Hematopoietic multipotent progenitor cell treated with erythropoietin and hydrocortisone succinate and interleukin-3 and kit ligand, for 8 days (in vitro differentiated cells): ENCODE measurements at regions not wholly inside any gene's neighbourhood (a gene's known extent, or its start where the extent isn't known, plus 50 kb on each side); places are given as distances from the start of the nearest gene placed in this dataset.

Experiments used
- DNase-seq: peaks from one replicate; pipeline ENCODE4 v3.0.0-alpha.2; 2015

DNA sequence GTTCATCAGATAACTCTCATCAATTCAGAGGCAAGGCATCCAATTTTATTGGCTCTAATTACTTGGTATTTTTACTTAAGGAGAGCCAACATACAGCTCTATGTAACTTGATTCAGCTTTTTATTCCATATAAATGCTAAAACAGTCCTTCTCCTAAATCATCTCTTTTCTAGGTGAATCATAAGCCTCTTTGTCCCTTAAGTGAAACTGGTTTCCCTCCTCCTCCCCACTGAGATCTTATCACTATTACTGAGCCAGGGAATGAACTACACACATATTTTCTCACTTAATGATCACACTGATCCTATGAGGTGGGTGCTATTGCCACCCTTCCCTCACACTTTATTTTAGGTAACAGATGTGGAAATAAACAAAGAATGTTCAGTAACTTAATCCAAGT is 1143.8 kb downstream of the MAT2B start:
- DNase-seq: no peak

DNA sequence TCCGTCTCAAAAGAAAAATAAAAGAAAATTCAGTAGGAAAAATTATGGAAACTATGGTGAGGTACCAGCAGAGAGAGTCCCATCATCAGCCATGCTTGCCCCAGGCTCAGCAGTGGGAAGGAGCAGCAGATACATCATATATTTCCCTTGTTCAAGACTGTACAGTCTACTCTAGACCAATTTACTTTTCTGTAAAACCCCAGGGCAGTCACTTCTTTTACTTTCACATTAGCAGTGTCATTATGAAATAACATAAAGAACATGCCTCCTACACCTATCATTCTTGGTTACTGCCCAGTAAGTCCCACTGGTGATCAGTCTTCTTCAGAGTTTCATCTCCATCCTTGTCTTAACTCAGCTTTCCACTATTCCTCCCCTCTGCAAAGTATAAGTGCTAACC is 1145.0 kb downstream of the MAT2B start:
- DNase-seq: no peak

DNA sequence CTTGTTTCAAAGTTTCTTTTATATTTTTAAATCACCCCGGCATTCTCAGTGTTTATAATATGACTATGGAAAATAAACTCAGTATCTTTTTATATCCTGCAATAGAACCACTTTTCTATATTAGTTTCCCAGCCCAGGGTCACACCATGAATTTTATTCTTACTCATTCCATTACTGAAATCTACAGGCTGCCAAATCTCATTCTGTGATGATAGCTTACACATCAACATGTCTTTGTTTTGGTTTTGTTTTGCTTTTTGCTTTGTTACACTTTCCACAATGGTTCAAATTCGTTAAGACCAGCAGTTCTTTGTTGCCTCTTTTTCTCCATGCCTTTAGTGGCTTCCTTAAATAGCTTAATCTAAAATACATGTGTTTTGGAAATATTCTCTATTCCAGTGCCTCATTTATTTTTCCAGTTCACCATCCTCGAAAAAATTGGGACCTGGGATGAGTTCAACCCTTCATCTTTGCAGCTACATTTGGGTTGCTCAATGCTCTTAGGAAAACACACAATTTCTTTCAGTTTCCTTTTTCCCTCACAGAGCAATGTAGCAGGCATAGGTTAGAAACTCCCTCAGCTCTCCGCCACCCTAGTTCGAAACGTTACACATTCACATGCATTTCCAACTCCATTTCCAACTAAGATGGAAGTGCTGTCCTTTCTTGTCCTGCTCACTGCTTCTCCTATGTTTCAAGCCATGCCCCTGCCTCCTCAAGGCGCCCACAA is 1146.3 kb downstream of the MAT2B start:
- DNase-seq: no peak

DNA sequence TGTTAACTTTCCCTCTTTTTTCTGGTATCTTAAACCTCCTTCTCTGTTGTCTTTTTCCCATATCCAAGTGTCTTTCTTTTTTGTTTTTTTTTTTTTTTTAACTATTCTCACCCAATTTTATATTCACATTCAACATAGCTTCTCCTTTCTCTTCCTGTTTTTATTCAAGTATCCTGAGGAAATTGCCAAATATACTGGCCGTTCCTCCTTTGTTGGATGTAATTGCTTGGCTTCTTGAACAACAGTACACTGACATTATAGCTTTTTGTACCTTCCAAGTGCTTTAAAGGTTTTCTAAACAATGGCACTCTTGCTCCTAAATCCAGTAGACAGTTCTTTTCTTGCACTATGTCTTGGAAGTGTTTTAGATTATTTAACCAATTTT is 1146.8 kb downstream of the MAT2B start:
- DNase-seq: no peak

DNA sequence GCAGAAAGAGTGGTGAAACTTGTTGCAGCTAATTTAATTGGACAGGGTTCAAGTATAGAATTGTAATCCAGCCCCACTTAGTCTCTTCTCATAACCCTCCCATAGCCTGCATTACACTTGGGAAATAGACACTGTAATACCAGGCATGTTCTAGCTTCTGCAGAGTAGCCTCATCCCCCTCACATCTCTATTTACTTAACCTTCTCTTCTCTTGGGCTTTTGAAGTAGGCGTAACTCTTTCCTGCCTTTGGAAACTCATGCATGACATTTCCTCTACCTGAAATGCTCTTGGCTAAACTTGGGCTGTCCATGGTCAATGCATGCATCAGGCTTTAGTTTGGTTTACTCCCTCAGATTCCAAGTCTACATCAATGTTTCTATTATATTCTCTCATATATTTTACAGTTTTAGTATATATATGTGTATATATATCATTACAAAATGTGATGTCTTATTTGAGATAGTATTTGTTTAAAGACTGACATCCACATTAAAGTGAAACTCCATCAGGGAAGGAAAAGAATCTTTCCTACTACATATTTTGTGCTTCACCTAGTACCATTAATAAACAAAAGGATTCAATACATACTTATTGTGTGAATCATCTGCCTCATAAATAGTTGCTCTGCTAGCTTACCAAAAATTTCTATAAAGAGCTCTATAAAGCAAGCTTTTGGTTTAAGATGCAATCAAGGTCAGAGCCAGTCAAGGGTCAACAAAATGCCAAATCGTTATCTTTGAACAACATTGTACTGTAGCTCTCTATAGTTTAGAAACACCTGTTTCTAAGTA is 1158.0 kb downstream of the MAT2B start:
- DNase-seq: no peak

DNA sequence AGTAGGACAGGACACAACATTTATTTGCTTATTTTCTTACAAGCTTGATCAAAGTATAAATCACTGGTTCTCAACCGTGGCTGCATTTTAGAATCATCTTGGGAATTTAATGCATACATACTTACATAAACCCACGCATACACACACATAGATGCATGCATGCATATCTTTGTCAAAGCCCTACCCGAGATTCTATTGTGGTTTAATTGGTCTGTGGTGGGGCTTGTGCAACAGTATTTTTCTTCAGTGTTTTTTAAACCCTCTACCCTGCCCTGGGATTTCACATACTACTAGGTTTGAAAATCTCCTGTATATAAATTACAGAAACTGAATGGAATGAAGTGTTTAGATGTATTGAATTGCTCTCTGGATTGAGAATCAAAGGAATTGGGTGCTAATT is 1166.2 kb downstream of the MAT2B start:
- DNase-seq: no peak

DNA sequence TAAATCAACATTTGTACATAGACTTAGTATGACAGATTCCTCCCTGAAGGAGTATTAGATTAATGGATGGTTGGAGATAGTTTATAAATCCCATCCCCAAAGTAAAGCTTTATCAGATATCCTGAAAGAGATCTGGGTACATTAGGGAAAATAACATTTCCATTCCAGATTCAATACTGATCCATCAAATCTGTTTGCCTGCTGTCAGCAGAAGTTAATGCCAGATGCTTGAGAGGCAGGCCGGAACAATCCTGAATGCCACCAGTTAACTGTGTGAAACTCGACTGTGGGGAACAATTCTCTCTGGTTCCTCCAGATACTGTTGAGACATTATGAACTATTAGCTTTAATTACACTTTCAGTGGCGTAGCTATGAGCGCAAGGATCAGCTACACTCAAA is 1166.8 kb downstream of the MAT2B start:
- no peak for DNase-seq

DNA sequence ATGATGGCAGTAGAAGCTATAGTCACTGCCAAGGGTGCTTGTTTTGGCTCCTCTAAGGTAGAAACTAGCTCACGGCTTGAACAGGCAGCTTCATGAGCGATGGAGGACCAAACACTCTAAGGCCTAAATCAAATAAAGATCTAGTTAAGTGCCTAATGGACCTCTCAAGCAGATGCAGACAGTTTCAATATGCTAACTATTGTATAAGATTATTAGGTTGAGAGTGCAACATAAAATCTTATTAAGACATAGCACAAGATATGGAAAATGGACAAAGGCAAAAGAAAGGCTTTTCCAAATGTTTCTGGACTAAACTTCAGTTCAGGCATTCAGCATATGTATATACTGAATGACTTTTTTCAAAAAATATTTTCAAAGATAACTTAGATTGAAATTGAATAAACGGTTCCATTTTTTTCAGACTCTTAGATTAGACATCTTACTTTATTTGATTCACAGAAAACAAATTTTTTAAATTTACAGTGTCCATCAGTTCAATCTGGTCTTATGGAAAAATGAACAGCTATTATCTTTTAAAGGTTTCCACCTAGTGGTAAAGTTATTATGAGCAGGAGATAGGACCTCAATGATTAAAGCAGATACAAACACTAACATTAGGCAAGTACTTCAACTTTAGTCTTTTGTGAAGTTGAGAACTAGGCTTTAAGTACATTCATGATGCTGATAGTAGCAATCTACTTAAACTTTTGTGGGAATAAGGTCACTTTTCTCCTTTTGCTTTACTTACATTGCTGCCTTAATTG is 1167.7 kb downstream of the MAT2B start:
- no peak for DNase-seq

DNA sequence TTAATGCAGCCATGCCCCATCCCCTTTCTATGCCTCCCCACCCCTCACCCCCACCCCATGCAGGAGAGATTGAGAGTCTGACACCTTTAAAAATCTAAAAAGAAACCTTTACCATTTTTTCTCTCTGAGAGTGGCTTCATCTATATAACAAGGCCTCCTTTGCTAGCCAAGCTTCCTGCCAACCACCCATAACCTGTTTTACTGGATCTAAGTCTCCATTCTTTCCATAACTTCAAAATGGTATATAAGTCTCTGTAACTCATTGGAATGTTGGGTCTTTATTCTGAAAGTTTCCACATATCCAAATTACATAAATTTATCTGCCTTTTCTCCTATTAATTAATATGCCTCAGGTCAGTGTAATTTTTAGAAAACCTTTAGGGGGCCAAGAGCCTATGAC is 1174.0 kb downstream of the MAT2B start:
- no peak for DNase-seq

DNA sequence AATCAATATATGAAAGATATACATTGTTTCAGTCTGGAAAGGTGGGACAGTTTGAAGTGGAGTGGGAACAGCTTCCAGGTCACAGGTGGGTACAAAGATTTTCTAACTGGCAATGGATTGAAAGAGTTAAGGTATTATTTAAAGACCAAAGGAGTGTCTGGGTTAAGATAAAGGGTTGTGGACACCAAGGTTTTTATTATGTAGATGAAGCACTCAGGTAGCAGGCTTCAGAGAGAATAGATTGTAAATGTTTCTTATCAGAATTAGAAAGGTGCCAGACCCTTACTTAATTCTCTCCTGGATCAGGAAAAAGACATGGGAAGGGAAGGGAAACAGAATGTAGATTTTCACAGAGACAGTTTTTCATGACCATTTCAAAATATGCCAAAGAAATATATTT is 1174.8 kb downstream of the MAT2B start:
- DNase-seq: no peak

DNA sequence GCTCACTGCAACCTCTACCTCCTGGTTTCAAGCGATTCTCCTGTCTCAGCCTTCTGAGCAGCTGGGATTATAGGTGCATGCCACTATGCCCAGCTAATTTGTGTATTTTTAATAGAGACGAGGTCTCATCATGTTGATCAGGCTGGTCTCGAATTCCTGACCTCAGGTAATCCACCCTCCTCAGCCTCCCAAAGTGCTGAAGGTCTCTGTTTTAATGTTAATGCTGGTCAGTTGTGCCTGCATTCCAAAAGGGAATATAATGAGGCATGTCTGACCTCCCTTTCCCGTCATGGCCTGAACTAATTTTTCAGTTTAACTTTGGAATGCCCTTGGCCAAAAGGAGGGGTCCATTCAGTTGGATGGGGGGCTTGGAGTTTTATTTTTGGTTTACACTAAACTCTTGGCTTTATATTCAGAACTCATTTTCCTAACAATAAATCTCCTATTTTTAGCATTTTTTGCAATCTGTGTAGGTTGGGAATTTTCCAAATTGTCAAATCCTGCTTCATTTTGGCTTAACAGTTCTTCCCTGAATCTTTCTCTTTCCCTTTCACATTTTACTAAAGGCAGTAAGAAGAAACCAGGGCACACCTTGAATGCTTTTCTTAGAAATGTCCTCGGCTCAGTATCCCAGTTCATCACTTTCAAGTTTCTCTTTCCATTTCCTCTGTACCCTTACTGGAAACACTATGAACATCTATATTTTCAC is 1175.5 kb downstream of the MAT2B start:
- no peak for DNase-seq

DNA sequence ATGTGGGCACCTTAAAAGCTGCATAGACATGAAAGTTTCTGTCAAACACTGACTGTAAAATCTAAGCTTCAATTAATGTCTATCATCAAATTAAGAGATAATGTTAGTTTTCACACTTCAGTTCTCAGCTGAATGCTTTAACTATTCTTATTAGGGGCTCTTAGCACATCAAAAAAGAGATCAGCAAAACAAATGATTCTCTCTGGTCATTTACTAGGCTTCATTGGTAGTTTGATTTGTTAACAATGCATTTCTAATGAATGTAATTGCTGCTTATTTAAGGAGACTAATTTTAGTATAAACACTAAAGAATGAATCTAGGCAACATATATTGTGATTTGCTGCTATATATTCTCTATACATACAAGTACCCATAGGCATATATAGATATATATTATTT is 1182.0 kb downstream of the MAT2B start:
- no peak for DNase-seq

DNA sequence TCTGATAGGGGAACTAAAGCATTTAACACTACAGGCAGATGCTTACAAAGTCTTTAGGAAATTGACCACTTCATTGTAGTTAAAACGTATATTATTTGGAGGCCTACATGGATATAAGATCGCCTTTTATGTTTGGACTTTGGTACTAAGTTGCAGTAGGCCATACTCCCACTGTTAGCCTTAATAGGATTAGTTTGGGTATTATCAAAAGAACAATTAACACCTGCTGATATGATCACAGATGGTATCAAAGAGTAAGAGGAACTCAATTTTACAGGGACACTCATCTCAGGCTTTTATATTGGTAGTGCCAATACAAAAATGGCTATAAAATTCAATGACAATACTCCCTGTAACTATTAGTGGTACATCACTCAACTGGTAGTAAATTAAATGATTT is 1183.0 kb downstream of the MAT2B start:
- DNase-seq: no peak

DNA sequence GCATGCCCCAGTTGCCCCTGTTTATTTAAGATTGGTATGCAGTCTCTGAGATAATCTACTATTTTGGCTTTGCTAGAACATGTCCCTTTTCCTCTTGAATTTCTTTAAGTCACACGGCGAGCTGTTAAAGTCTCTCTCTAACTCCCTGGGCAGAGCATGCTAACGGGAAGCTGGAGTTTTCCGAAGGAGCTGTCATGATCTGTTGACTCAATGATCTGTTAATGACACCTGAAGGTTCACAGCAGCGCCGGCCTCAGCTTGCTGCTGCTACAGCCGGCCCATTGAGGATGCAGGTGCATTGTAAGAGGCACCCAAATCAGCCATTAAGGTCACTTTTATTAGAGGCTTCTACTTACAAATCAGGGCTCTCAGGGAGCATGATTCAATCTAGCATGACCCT is 1203.4 kb downstream of the MAT2B start:
- no peak for DNase-seq

DNA sequence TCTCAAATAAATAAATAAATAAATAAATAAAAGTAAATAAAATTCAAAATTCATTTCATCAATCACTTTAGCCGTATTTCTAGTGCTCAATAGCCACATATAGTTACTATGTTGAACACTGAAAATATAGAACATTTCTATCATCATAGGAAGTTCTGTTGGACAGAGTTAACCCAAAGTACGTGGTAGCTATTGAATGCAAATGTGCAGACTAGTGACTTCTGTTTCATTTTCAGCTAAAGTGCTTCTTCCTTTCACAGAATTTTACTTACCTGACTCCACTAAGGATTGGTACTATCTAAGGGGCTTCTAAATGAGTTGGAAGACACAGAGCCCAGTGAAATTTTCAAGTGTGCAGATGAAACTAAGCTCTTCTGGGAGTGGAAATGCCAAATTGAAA is 1208.3 kb downstream of the MAT2B start:
- DNase-seq: no peak

DNA sequence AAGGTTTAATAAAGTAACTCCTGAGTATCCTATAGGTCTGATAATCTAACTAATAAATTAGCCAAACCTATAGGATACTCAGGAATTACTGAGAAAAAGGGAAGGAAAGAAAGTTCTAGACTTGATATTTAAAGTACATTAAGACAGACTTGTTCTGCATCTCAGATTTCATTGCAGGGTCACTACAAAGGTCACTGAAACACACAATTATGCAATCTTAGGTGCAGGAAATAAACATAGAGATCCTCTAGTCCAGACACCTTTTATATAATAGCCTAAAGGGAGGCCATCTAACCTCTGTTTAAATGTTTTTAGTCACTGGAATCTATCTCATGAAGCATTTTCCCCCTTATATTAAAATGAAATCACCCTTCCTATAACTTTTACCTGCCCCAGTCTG is 1215.7 kb downstream of the MAT2B start:
- no peak for DNase-seq

DNA sequence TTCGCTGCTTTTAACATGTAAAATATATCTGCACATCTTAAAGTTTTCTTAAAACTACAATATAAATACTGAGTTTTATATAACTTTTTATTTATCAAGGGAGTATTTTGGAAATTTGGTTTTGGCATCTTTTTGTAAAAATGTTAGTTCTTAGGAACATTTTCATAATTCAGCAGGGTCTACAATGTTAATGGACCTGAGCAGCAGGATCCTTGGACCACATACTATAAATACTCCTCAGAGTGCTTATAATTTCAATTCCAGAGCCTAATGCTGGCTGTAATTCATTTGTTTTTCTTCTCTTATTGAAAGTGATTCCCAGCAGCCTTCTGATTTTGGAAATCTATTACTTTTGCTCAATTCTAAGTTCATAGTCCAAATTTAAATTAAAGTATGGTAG is 1216.2 kb downstream of the MAT2B start:
- DNase-seq: no peak

DNA sequence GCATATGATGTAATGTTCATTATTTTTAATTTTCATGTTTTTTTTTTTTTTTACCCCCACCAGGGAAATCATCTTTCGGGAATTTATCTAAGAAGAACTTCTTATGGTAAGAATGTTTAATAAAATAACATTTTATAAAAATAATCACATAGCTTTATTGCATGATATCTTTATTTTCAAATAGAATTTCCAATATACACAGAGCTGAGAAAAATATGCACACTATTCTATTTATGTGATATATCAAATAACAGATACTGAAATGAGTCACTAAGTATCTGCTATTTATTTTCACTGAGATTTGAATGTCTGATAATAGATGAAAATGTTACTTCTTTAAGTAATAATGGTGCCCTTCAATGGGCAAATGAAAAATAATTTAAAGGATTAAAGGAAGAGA is 1217.3 kb downstream of the MAT2B start:
- DNase-seq: no peak

DNA sequence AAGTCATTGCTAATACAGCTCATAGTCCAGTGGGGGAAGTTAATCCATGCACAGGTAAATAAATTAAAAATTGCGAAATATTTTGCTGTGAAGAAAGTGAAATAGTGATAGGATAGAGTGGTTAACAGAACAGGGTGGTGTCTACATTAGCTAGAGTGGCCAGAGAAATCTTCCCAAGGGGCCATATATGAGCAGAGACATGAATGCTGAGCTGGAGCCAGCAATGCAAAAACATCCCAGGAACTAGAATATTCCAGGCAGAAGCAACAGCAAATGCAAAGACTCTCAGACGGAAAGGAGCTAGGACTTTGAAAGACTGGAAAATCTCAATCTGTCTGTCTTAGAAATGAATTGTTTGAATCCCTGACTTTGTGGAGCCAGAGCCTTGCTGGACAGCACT is 1221.6 kb downstream of the MAT2B start:
- DNase-seq: no peak

DNA sequence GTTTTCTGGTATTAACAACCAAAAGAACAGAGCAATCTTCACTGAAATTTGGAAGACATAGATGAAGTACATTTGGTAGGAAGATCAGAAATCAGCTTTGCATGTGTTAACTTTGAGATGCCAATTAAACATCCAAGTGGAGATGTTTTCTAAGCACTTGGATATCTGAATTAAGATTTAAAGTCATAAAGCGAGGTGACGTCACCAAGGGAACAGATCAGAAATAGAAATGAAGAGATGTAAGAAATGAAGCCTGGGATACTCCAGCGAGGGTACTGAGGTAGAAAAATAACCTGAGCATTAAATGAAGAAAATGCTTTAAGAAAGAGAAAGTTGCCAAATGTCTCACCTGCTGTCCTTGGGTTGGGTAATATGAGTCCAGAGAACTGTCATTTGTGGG is 1223.3 kb downstream of the MAT2B start:
- no peak for DNase-seq

DNA sequence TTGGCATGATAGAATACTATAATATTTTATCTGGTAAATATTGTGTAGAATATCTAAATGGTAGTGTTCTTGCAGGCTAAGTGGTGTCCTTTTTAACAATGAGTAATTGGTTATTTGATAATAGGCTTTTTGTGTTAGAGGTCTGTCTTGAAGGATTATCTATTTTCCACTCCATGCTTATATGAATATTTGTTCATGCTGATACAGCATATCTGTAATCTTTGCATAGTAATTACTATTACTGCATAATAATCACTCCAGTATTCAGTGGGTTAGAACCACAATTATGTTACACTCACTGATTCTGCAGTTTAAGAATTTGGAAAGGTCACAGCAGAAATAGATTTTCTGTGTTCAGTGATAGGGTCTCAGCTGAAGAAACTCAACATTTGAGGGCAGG is 1229.9 kb downstream of the MAT2B start:
- DNase-seq: no peak

DNA sequence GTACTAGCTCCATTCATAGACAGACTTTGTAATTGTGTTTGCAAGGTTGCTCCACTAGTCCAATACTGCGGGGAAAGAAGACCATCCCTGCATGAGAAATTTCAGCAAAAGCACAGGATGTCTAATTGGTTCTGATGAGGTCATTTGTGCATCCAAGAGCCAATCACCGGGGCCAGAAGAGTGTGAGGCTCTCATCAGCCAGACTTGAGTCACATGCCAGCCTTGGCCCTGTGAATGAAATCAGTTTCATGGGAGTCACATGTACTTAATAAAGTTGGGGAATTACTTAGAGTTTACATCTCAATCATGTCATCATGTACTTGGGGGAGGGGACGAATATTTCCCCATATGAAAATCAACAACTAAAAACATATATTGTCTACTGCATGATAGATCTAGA is 1236.0 kb downstream of the MAT2B start:
- no peak for DNase-seq

DNA sequence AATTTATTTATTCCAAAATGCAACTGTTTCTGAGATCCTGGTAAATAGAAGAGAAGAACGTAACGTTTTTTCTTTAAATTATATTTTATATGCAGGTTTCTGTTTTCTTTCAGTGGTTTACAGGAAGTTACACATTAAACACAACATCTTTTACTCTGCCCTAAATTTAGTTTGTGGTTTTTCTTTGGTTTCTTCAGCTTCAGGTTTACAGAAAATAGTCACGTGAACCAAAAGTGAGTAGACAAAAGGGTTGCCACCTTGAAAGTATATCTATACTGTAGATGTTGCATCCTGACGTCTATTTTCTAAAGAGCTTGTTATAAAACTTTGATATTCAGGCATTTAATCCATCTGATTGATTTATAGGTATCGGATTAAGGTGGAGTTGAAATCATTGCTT is 1236.6 kb downstream of the MAT2B start:
- no peak for DNase-seq
